Nephron progenitor cell (in vitro differentiated cells): ENCODE measurements at regions not wholly inside any gene's neighbourhood (a gene's known extent, or its start where the extent isn't known, plus 50 kb on each side); places are given as distances from the start of the nearest gene placed in this dataset.

Experiments used
- DNase-seq: peaks from one replicate; pipeline ENCODE4 v3.0.0; 2021
- H3K27ac Mint-ChIP-seq: 2 replicates; pipeline ENCODE4 v1.8.0; 2021; ENCODE audit warnings: mild to moderate bottlenecking, moderate library complexity, mixed read lengths
- H3K27me3 Mint-ChIP-seq: 2 replicates; pipeline ENCODE4 v1.8.0; 2021; ENCODE audit warnings: mild to moderate bottlenecking, low read depth, mixed read lengths; ENCODE audit not compliant: poor library complexity
- H3K36me3 Mint-ChIP-seq: 2 replicates; pipeline ENCODE4 v1.8.0; 2021; ENCODE audit warnings: low read depth, mixed read lengths
- H3K4me1 Mint-ChIP-seq: 2 replicates; pipeline ENCODE4 v1.8.0; 2021; ENCODE audit warnings: mixed read lengths
- H3K4me3 Mint-ChIP-seq: 2 replicates; pipeline ENCODE4 v1.8.0; 2021; ENCODE audit warnings: mild to moderate bottlenecking, moderate library complexity, mixed read lengths
- H3K9me3 Mint-ChIP-seq: 2 replicates; pipeline ENCODE4 v1.8.0; 2021; ENCODE audit warnings: mild to moderate bottlenecking, moderate library complexity, mixed read lengths
- TF ChIP-seq, protein P1 (sequence below): fragments of 200-600 bp; sonication (generic); IDR thresholded peaks from 2 replicates; pipeline ENCODE4 v1.5.0; 2021; ENCODE audit warnings: antibody characterized with exemption

GRCh38 chr16:59586331-59586730 lies 852.2 kb upstream of the GOT2 start:
- Mint-ChIP-seq H3K27ac (no peak overlapping the region), H3K4me3 (no peak overlapping the region), H3K4me1 (no peaks in the 10 kb centered on the region), H3K36me3 (no peaks in the 10 kb centered on the region), H3K27me3 (peaks cover 4% of the 10 kb centered on the region), H3K9me3 (no peaks in the 10 kb centered on the region)
- DNase-seq: no peak
- TF ChIP-seq, protein P1, sequence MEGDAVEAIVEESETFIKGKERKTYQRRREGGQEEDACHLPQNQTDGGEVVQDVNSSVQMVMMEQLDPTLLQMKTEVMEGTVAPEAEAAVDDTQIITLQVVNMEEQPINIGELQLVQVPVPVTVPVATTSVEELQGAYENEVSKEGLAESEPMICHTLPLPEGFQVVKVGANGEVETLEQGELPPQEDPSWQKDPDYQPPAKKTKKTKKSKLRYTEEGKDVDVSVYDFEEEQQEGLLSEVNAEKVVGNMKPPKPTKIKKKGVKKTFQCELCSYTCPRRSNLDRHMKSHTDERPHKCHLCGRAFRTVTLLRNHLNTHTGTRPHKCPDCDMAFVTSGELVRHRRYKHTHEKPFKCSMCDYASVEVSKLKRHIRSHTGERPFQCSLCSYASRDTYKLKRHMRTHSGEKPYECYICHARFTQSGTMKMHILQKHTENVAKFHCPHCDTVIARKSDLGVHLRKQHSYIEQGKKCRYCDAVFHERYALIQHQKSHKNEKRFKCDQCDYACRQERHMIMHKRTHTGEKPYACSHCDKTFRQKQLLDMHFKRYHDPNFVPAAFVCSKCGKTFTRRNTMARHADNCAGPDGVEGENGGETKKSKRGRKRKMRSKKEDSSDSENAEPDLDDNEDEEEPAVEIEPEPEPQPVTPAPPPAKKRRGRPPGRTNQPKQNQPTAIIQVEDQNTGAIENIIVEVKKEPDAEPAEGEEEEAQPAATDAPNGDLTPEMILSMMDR: no peak

DNA sequence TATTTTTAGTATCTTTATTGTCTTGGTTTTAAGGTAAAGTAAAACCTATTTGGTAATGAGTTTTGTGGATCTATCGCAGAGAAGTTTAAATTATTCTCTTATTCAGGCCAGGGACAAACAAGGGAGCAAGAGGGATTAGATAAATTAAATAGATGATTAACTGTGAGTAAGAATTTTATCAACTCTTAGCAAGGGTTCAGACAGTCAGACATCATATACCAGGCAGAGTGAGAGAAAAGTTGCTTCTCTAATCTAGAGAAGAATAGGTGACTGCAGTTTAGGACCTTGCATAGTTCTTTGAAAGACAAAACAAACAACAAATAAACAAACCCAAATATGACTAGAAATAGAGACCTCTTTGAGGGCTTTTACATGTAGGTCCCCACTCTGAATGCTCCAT lies 840.2 kb upstream of the GOT2 start:
- TF ChIP-seq, protein P1: no peak
- Mint-ChIP-seq H3K9me3 (peaks cover 7% of the 10 kb centered on the region), H3K27ac (no peak overlapping the region), H3K27me3 (no peaks in the 10 kb centered on the region), H3K4me1 (peaks cover 7% of the 10 kb centered on the region), H3K36me3 (no peaks in the 10 kb centered on the region), H3K4me3 (no peak overlapping the region)
- DNase-seq: no peak

DNA sequence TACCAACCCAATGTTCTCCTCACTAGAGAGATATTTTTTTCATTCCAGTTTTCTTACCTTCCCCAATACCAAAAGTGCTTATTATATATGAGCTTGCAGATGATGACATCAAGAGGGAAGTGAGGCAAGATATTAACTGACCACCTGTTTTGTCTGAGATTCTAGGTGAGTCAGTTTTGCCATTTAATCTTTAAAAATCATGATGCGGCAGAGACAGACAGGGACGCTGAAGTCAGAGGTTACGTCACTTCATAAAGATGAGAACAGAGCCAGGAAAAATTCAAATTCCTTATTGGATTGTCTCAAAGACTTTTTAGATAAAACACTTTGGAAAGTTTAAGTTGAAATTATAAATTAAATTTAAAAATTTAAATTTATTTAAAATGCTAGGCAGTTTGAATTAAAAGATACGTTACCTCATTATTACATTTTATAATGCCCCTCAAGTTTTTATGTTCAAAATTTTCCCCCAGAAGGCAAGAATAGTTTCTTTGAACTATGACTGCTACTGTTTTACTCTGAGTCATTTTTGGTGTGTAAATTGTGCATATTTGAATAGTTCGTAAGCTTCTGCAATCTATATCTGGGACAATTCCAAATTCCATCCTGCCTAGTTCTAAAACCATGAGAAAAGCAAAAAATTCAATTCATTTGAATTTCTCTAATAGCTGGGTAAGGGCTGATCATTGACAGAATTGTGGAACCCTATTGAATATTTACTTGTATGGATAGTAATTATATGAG lies 839.6 kb upstream of the GOT2 start:
- H3K36me3 Mint-ChIP-seq: no peaks in the 10 kb centered on the region
- no peaks in the 10 kb centered on the region for H3K27me3 Mint-ChIP-seq
- H3K4me1 Mint-ChIP-seq: peaks cover 11% of the 10 kb centered on the region
- peaks cover 7% of the 10 kb centered on the region for H3K9me3 Mint-ChIP-seq
- H3K4me3 Mint-ChIP-seq: no peak overlapping the region
- H3K27ac Mint-ChIP-seq: no peak overlapping the region
- no peak for DNase-seq
- TF ChIP-seq, protein P1: no peak

DNA sequence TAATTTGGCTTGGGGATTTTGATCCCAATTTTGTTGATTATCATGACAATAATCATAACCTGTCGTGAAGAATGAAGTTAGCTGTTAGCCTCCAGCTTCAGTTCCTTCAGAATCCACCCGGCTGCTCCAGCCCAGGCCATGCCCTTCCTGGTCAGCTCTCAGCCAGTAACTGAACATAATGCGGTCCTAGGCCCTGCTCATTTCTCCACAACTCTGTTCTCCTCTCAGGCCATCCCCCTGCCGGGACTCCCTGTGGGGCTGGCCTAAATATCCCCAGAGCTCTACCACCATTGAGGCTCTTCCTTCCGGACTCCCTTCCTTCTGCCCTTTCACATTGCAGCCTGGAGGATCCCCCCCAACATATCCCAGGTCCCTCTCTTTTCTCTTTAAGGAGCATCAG lies 833.4 kb upstream of the GOT2 start:
- Mint-ChIP-seq H3K4me1 (peaks cover 20% of the 10 kb centered on the region), H3K36me3 (no peaks in the 10 kb centered on the region), H3K27me3 (no peaks in the 10 kb centered on the region), H3K27ac (no peak overlapping the region), H3K9me3 (peaks cover 8% of the 10 kb centered on the region), H3K4me3 (no peak overlapping the region)
- TF ChIP-seq, protein P1: no peak
- no peak for DNase-seq

GRCh38 chr16:59566446-59566845 lies 832.3 kb upstream of the GOT2 start:
- no peak for DNase-seq
- TF ChIP-seq, protein P1: no peak
- Mint-ChIP-seq H3K36me3 (no peaks in the 10 kb centered on the region), H3K27ac (no peak overlapping the region), H3K4me3 (no peak overlapping the region), H3K4me1 (peaks cover 20% of the 10 kb centered on the region), H3K27me3 (no peaks in the 10 kb centered on the region), H3K9me3 (peaks cover 8% of the 10 kb centered on the region)

GRCh38 chr16:59558679-59559078 lies 824.6 kb upstream of the GOT2 start:
- TF ChIP-seq, protein P1: no peak
- no peaks in the 10 kb centered on the region for H3K4me1 Mint-ChIP-seq
- H3K9me3 Mint-ChIP-seq: peaks cover 4% of the 10 kb centered on the region
- H3K4me3 Mint-ChIP-seq: no peak overlapping the region
- H3K27ac Mint-ChIP-seq: no peak overlapping the region
- DNase-seq: no peak
- H3K27me3 Mint-ChIP-seq: no peaks in the 10 kb centered on the region
- no peaks in the 10 kb centered on the region for H3K36me3 Mint-ChIP-seq
